AG04450 (cell line): ENCODE measurements at regions not wholly inside any gene's neighbourhood (a gene's known extent, or its start where the extent isn't known, plus 50 kb on each side); places are given as distances from the start of the nearest gene placed in this dataset.

ENCODE experiments used
- CTCF ChIA-PET: fragments of 300-600, 350-600 bp; formaldehyde crosslinking; extraction: SDS; loops from one replicate; lab custom pipeline; 2022; ENCODE audit warnings: antibody characterized with exemption, inconsistent platforms; lab: Charles Lee
- POLR2A ChIA-PET: fragments of 350-600 bp; formaldehyde crosslinking; extraction: SDS; loops from one replicate; lab custom pipeline; 2021; ENCODE audit warnings: antibody characterized with exemption, inconsistent platforms; lab: Yijun Ruan, JAX
- DNase-seq: peaks from one replicate; pipeline ENCODE4 v3.0.0-alpha.2; 2011; ENCODE audit warnings: low read depth, low spot score
- H3K27ac ChIP-seq: one replicate; pipeline ENCODE4 v1.5.1; 2012; ENCODE audit warnings: low read depth, low read length, control low read depth
- H3K27me3 ChIP-seq: one replicate; pipeline ENCODE4 v1.6.0; 2012; ENCODE audit warnings: low read length; ENCODE audit not compliant: control insufficient read depth, insufficient read depth
- H3K4me3 ChIP-seq: 2 replicates; pipeline ENCODE4 v1.5.1; 2011; ENCODE audit warnings: mild to moderate bottlenecking, low read depth, low read length, control low read depth
- H3K9me3 ChIP-seq: 2 replicates; pipeline ENCODE4 v1.5.1; 2012; ENCODE audit warnings: low read length; ENCODE audit not compliant: control insufficient read depth, insufficient read depth
- CTCF ChIP-seq: IDR thresholded peaks from 2 replicates; pipeline ENCODE4 v1.5.1; 2011; ENCODE audit warnings: low read depth, low read length, control low read depth, inconsistent platforms

DNA sequence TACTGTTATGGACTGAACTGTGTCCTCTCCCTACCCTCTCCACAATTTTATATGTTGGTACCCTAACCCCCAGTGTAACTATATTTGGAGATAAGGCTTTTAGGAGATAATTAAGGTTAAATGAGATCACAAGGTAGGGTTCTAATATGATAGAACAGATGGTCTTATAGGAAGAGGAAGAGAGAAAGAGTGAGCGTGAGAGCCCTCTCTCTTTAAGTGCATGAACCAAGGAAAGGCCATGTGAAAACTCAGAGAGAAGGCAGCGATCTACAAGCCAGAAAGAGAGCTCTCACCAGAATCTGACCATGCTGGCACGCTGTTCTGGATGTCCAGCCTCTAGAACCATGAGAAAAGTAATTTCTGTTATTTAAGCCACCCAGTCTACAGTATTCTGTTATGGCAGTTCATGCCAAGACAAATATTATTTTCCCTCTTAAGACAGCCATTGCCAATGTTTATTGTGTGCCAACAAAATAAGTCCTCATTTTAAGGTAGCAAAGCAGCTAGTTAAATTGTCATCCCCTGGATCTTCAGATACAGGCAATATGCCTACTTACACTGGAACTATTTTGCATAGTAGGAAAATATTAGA, 336.2 kb downstream of the MID1IP1 start:
- Histone ChIP-seq H3K4me3 (no peak overlapping the region), H3K27me3 (no peaks in the 10 kb centered on the region), H3K27ac (no peak overlapping the region), H3K9me3 (no peaks in the 10 kb centered on the region)
- TF ChIP-seq CTCF: no peak
- POLR2A ChIA-PET: no interaction called here
- CTCF ChIA-PET: no interaction called here
- DNase-seq: no peak

GRCh38 chrX:39140581-39140980, 339.3 kb downstream of the MID1IP1 start:
- Histone ChIP-seq H3K27me3 (no peaks in the 10 kb centered on the region), H3K9me3 (no peaks in the 10 kb centered on the region), H3K27ac (no peak overlapping the region), H3K4me3 (no peak overlapping the region)
- POLR2A ChIA-PET: no interaction called here
- CTCF ChIA-PET: no interaction called here
- no peak for TF ChIP-seq CTCF
- DNase-seq: no peak

DNA sequence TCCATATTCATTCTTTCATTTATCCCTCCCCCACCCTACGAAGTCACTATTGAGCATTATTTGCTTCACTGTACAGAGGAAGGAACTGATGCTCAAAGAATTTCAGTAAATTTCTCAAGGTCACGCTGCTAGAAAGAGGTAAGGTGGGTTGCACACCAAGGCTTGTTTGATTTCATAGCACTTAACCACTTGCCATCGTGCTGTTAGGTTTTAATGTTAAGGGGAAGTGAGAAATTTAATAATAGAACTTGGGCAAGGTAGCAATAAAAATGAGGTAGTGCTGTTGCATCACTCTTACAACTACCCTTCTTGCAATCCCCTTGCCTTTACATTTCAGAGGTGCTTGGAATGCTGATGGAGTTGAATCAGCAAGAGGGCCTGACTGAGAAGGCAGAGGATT, 343.1 kb downstream of the MID1IP1 start:
- ChIA-PET CTCF (no interaction called here), POLR2A (no interaction called here)

DNA sequence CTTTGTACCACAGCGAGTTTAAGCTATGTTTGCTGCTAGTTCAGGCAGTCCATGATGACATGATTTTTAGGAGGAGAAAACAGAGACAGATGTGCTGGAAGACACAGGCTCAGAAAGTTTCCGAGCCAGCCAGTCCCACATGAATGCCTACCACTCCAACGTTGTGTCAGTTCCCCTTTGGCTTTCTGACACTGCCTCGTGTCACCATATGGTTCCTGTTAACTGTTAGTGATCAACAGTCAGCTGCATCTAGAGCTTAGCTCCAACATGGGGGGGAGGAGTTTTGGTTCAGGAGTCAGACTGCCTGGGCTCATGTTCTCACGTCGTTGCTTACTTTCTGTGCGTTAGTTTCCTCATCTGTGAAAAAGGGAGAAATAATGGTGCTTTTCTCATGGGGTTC, 343.7 kb downstream of the MID1IP1 start:
- POLR2A ChIA-PET: no interaction called here
- CTCF ChIA-PET: no interaction called here

More for the DNA sequence above, 343.1 kb downstream of the MID1IP1 start:
- Histone ChIP-seq H3K4me3 (no peak overlapping the region), H3K9me3 (no peaks in the 10 kb centered on the region), H3K27me3 (no peaks in the 10 kb centered on the region), H3K27ac (no peak overlapping the region)
- no peak for DNase-seq
- no peak for TF ChIP-seq CTCF

GRCh38 chrX:39145859-39146258, 344.6 kb downstream of the MID1IP1 start:
- Histone ChIP-seq H3K27ac (no peak overlapping the region), H3K9me3 (no peaks in the 10 kb centered on the region), H3K4me3 (no peak overlapping the region), H3K27me3 (no peaks in the 10 kb centered on the region)
- ChIA-PET POLR2A (no interaction called here), CTCF (no interaction called here)
- DNase-seq: no peak
- no peak for TF ChIP-seq CTCF

More for the DNA sequence above, 343.7 kb downstream of the MID1IP1 start:
- H3K27ac ChIP-seq: no peak overlapping the region
- H3K9me3 ChIP-seq: no peaks in the 10 kb centered on the region
- no peak for DNase-seq
- H3K27me3 ChIP-seq: no peaks in the 10 kb centered on the region
- TF ChIP-seq CTCF: no peak
- no peak overlapping the region for H3K4me3 ChIP-seq
